Stimulated activated CD4-positive, alpha-beta T cell treated with anti-CD3 and anti-CD28 coated beads, Interleukin-2, amount 100 ng/mL, for 24 hours (primary cell): ENCODE measurements at regions not wholly inside any gene's neighbourhood (a gene's known extent, or its start where the extent isn't known, plus 50 kb on each side); places are given as distances from the start of the nearest gene placed in this dataset.

ENCODE experiments used
- DNase-seq, 2 donors: peaks; one replicate each; pipeline ENCODE4 v3.0.0-alpha.2; 2020

DNA sequence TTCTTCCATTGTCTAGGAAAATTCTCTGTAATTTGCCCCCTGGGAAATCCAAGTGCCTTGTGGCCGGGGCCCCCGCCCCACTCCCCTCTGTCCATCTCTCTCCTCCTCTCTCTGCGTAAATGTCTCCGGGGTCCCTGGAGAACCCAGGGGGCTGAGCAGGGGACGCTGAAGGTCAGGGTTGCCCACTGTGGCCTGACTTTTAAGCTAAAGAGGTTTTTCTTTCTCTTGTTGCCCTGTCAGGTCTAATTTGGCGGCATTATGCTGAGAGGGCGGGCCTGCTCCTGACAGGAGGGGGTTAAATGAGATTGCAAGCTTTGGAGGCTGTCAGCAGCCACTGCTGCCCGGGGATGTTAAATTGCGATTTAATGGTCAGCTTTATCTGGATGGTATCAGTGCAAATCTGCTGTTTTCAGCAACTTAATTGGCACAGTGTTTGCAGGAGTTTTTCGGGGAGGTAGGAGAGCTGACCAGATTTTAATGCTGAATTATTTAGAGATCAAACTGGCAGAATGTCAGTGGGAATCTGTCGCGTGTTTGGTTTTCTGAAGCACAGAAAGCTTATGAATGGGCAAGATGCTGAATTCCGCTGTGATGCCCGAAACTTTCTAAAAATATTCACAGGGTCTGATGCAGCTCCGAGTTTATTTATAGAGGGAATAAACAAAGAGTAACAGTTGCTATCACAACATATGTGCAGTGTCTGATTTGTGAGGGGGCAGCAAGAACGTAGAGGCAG is 93.2 kb upstream of the SOX1 start:
- no peak for DNase-seq

DNA sequence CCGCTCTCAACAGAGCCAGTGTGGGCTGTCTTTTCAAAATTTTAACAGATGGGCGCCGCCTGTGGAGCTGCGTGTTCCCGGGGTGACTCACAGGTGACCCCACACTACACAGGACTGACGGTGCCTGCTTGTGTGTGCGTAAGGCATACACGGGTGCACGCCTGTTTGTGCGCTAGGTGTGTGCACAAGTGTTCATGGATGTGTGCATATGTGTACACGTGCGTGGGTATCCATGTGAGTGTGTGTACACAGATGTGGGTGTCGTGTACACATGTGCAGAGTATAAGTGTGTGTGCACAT is 92.7 kb upstream of the SOX1 start:
- DNase-seq = no peak

DNA sequence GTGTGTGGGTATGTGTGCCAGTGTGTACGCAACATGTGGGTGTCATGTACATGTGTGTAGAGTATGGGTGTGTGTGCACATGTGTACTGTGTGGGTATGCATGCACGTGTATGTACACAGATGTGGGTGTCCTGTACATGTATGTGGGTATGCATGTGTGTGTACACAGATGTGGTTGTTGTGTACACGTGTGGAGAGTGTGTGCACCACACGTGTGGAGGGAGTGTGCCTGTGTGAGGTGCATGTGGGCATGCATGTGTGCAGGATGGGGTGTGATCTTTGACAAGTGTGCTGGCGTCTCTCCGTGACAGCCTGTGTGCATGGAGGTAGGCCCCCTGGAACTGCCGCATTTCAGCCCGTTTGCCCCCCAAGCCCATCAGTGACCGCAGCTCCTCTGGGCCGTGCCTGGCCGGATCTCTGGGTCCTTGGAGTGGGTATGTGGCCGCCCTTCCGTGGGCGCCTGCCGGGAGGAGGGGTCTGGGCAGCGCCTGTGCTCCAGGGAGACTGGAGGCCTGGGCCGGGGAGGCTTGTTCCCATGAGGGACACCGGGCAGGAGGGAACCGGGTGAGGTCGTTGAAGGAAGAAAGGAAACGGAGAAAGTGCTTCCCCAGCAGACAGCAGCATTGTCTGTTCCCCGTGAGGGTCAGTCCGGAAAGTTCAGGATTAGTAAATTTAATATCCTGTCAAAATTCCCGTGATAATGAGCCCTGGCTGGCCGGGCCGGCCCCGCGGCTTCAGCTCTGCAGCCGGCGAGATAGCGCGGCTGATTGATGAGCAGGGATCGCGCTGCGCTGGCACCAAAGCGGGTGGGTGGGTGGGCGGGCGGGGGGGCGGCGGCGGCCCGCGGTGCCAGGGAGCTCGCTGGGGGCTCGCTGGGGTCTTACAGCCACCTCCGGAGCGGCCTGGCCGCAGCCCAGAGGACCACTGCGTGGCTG is 91.1 kb upstream of the SOX1 start:
- no peak for DNase-seq

DNA sequence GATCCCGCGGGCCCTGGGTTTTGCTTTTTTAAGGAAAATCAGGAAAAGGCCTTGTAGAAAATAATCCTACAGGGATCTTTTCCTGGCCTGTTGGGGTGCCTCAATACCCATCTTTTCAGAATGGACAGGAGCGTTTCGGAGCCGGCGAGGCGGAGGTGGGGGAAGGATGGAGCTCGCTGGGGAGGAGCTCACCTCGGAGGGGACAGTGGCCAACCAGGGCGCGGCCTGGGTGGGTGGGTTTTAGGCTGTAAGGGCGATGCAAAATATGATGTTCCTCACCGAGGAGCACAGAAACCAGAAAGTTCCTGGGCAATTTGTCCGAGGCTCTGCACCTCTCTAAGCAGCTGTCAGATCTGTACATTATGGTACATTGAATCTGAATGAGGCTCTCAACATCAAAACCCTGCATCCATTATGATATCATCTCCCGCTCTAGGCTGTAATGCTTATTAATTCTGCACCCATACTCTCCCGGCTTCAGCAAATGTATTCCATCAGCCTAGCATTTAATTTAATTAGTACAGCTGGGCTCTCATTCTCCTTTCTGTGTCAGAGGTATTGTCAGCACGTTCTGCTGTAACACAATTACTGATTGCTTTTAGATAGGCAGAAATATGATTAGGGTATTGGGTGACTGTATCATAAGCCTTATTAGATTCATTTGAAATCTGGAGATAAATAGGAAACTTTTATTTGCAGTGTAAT is 90.3 kb upstream of the SOX1 start:
- no peak for DNase-seq

DNA sequence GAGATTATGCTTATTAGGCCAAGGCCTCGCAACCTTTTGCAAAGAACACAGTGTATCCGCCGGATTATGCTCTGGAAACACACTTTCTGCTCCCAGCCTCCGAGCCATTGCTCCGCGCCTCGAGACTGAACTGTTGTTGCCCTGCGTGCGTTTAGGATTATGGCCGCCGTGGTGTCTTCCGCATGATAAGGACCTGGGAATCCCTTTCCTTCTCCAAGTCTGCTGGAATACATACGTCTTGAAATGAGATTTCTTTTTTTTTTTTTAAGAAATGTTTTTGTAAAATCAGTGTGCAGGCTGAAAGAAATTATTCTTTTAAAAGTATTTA is 89.8 kb upstream of the SOX1 start:
- DNase-seq = no peak

DNA sequence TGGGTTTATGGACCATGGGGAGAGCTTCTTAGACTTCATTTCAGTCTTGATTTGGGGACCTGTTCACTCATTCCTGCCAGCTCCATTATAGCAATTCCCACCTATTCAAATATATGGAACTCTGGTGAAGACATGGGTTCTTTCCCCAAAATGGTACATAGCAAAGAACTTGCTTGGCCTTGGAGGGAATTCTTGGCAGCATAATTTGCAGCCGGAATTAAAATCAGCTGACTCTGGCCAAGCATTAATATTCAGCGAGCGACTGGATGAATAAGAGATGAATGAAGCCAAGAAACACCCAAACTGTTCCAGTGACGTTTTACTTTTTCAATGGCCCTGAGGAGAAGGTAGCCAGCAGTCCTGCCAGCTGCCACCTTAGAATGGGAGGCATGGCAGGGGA is 88.4 kb upstream of the SOX1 start:
- DNase-seq = no peak

DNA sequence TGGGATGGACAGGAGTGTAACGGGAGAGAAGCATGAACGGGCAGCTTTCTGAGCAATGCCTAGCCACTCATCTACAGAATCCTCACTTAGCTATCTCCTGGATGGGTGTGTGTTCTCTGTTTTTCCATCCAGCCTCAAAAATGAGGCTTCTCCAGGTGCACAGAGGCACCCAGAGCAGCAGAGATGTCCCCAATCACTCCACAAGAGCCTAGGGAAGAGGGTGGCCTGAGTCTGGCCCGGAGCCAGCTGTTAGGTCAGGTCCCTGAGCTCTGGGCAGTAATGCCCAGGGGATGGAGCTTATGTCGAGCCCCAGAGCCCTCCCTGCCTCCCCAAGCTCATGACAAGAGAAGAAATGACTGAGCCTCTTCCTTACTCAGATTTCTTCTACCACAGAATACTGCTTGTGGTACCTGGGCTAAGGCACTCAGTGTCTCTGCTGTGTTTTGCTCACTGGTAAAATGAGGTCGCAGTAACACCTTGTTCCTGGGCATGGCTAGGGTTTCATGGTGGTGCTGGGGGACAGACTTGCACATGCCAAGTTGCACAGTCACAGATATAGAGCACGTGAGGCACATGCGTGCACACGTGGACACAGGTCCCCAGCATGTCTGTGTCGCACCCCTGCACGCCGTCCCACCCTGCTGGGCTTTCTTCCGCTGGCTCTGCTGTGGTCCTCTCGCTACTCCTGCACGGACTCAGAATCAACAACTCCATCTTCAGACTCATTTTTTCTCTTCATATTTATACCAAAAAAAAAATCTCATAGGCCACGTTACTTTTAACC is 86.6 kb upstream of the SOX1 start:
- DNase-seq = no peak

DNA sequence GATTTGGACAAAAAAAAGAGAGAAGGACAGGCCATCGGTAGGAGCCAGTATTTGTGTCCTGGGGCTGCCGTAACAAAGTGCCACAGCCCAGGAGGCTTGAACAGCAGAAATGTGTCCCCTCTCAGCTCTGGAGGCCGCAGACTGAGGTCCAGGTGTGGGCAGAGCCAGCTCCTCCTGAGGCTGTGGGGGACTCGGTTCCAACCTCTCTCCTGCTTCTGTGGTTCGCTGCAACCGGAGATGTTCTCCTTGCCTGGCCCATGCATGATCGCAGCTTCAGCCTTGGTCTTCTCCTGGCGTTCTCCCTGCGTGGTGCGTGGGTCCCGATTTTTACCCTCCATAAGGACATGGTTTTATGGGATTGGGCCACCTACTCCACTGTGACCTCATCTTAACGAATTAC is 85.9 kb upstream of the SOX1 start:
- no peak for DNase-seq

DNA sequence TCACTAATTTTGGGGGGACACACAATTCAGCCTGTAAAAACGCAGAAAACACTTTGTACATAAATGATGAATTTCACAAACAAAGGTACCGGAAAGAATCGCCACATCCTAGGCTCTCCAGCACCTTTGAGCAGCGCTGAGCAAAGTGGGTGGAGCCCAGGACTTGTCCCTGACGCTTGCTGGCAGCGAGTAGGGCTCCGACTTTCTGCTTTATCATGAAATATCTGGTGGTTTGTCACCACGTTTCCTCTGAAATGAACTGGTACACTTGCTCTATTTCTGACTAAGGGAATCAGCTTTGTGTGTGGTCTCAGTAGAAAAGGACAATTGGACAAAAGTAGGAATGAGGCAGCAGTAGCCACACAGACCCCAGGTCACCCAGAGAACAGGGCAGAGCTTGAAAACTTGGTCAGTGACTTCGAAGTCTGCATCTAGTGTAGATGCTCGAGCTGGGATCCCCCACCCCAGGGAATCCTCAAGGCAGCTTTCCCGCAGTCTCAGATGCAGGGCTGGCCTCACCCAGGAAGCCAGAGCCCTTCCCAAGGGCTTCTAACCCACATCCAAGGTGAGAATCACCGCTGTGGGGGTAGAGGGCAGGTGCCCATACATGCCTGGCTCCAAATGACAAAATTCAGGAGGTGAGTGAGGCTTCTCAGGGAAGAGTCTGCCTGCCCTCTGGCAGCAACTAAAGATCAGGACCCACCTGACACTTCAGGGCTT is 85.3 kb upstream of the SOX1 start:
- no peak for DNase-seq

DNA sequence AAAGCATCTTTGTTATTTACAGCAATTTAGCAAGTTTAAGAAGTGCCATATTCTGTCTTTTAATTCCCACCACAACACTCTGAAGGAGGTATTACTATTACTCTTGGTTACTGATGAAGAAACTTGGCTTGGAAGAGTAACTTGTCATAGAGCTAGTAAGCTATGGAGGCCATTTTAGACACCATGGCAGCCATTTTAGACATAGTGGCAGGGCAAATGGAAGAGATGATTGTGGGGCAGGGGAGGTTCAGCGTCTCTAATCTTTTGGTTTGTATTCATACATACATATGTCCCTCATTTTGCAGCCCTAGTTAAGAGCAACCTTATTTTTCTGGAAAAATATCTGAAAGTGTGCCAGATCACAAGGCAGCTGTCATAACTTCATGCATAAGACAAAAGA is 82.6 kb upstream of the SOX1 start:
- no peak for DNase-seq

DNA sequence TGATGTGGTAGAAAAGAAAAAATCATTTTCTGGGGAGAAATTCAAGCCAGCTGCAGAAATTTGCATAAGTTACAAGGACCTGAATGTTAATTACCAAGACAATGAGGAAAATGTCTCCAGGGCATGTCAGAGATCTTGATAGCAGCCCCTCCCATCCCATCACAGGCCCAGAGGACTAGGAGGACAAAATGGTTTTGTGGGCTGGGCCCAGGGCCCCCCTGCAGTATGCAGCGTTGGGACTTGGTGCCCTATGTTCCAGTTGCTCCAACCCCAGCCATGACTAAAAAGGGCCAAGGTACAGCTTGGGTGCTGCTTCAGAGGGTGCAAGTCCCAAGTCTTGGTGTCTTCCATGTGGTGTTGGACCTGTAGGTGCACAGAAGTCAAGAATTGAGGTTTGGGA is 76.6 kb upstream of the SOX1 start:
- DNase-seq = no peak

DNA sequence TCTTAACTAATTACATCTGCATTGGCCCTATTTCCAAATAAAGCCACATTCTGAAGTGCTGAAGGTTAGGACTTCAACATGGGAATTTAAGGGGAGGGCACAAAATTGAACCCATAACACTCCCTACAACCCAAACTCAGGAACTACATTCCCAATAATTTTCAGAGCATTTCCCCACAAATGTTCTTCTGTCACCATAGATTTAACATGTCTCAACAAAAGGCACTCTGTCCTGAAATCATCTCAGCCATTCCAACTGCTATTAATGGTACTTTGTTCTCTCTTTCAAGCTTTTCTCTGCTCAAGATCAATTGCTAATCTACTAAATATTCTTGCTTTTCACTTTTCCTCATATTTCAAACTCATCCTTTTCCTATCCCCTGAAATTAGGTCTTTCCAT is 74.0 kb upstream of the SOX1 start:
- no peak for DNase-seq

DNA sequence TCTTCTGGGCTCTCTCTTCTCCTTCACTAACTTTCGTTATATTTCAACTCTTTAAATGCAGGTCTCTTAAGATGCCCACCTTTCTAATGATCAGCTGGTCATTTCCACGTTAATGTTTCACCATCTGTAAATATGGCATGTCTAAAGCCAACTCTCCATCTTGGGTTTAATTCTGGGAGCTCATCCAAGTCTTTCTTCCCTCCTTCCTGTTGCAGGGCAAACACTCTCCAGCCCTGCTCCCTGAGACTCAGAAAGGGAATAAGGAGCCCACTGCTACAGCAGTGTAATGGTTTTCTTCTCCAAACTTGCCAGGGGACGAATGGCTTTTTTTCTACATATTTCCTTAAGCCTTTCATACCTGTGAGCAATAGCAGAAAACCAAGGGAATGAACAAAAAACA is 73.3 kb upstream of the SOX1 start:
- no peak for DNase-seq

DNA sequence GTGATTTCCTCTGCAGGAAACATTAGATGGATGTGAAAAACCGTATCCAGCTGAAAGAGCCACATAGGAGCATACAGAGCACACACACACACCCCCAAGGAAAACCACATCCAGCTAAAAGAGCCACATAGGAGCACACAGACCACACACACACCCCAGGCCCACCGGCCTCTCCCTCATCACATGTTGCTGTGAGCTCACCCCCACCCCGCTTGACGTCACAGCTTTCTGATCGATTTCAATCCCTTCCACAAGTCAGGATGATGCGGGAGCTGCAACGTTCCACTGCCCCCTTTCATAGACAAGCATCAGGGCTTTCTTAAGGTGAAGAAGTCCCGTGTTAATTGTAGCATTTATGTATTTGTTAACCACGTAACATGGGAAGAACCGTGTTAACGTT is 72.4 kb upstream of the SOX1 start:
- DNase-seq = no peak

DNA sequence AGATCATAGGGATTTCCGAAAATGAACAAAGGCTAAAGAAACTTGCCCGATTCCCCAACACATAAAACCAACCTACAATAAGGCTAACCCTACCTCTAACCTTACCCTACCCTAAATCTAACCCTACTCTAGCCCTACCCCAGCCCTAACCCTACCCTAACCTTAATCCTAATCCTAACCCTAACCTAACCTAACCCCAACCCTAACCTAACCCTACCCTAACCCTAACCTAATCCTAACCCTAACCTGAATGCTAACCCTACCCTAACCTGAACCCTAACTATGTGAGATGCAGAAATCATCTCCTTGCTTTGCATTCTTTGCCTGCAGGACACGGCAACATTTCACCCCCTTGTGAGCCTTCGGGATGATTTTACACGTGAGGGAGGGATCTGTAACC is 67.6 kb upstream of the SOX1 start:
- DNase-seq = no peak

DNA sequence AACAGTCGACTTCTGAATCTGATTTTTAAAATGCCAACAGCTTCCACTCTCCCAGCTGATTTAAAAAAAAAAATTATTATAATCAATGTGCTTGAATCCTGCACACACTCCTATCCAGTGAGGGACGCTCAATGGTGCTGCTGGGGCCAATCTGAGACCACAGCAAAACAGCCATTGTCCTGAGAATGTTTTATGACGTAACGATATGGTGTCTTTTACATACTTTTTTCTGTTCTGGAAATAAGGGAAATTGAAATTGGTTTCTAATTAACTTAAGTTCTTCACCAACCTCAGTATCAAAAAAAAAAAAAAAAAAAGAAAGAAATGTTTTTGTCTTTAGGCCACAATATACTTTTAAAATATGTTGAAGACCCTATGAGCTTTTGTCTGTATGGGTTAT is 66.1 kb upstream of the SOX1 start:
- no peak for DNase-seq

DNA sequence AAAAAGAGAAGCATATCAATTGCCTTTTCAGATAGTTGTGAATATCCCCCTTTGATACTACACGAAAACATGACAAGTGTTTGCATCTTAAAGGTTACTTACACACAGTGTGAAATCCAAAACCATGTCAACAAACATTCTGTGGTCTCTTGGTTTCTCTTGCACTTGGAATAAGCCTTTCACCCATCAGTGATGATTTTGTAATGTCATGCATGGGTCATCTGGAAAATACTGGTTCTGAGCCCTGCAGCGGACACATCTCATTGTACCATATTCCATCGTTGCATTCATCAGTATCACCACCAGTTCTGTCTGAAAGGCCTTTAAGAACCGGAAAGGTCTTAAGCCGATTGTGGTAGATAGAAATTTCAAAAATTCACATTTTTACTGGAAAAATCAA is 65.4 kb upstream of the SOX1 start:
- no peak for DNase-seq

DNA sequence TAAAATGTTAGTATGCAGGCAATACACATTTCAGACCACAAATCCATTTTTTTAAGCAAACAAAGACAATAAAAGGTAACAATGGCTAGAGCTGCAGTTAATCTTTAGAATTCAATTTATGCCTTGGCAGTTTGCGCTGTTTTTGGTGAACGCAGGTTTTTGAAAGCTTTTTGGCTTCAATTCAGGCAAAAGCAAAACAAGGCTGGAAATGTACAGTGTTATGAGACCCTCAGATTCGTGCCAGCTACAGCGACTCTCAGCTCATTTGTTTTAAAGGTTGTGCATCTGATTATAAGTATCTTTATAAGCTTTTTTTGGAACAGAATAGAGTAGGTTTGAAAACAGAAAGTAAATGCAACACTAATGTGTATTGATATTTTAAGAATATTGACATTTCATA is 63.6 kb upstream of the SOX1 start:
- DNase-seq = no peak

DNA sequence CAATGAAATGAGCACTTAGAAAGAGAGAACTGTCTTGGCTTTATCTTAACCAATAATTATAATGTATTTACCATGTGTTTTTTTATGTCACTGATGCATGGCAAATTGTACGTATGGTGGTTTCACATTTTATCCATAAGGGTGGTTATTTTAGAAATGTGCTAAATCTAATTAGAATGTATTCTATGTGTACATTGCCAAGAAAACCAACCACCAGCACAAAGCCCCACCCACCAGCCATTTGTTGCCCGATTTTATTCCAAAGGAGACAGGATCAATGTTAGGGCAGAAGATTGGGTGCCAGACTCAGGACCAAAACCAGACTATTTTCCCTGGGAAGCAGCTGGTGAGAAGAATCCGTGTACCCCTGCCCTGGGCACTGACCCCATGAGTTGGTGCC is 63.0 kb upstream of the SOX1 start:
- no peak for DNase-seq

DNA sequence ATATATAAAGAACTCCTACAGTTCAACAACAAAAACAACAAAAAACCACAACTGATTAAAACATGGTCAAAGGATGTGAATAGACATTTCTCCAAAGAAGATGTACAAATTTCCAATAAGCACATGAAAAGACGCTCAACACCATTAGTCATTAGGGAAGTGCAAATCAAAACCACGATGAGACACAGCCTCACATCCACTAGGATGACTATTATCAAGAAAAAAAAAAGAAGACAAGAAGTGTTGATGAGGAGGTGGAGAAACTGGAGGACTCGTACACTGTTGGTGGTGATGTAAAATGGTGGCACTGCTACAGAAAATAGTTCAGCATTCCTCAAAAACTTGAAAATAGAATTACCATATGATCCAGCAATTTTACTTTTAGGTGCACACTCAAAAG is 61.0 kb upstream of the SOX1 start:
- DNase-seq = no peak

DNA sequence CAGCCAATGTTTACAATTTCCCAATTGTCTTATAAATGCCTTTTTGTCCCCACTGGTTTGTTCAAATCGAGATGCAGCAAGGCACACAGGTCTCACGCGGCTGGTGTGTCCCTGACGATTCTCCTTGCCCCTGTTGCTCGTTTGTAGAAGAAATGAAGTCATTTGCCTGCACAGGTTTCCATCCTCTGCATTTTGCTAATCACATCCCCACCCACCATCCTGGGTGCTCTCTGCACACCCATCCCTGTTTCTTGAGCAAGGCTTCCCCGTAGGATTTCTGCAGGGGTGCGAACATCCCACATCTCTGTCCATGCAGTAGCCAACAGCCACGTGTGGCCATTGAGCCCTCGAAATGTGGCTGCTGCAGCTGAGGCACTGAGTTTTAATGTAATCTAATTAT is 59.8 kb upstream of the SOX1 start:
- no peak for DNase-seq

DNA sequence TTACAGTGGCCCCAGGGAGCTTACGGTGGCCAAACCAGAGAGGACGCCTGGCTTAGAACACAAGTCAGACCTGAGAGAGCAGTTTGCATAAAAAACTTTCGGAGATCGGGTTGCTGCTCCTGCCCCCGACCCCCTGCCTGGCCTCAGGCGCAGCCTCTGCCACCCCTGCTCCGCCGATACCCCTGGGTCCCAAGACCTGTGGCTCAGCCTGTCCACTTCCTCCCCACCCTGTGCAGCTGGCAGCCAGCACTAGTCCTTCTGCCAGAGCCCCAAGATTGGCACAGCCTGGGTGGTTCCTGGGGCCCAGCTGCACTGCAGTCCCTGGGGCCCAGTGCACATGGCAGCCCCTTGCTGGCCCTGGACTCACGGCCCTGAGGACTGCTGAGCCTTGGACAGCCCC is 56.2 kb upstream of the SOX1 start:
- DNase-seq = no peak
